GM18508 (cell line): ENCODE measurements at regions not wholly inside any gene's neighbourhood (a gene's known extent, or its start where the extent isn't known, plus 50 kb on each side); places are given as distances from the start of the nearest gene placed in this dataset.

Experiments
- ATAC-seq: cut with Tn5 transposase; IDR thresholded peaks from one replicate; pipeline ENCODE4 v1.9.1; 2021; ENCODE audit warnings: moderate number of reproducible peaks; ENCODE audit not compliant: insufficient read depth, unreplicated experiment

- ATAC-seq, result no peak
Measured at GRCh38 chr15:39369768-39370167, 211.1 kb upstream of the THBS1 start.

- ATAC-seq, result no peak
Measured at GRCh38 chr15:39376371-39376909, 204.4 kb upstream of the THBS1 start.

DNA sequence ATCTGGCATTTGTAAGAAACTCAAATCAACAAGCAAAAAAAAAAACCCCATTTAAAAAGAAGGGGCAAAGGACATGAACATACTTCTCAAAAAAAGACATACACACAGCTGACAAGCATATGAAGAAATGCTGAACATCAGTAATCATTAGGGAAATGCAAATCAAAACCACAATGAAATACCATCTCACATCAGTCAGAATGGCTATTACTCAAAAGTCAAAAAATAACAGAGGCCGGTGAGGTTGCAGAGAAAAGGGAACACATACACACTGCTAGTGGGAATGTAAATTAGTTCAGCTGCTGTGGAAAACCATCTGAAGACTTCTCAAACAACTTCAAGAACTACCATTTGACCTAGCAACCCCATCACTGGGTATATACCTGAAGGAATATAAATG, 199.4 kb upstream of the THBS1 start:
- ATAC-seq, result peak; percentile 70

GRCh38 chr15:39388118-39388517, 192.8 kb upstream of the THBS1 start:
- no peak for ATAC-seq

DNA sequence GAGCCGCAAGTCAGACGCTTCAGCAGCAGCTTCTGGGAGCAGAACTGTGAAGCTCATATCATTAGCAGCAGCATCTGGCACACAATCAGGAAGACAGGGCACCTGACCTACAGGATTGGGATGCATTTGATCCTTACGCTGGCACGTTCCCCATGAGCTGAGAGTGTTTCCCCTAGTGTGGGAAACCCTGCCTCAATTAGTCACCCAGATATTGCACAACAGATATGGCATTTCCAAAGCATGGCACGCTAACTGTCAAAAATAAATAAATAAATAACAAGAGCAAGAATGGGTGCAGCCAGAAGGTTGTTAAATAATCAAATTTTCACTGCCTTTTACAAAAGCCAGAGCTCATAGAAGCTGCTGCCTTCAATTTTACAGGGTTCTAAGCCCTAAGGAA, 189.6 kb upstream of the THBS1 start:
- no peak for ATAC-seq

GRCh38 chr15:39392469-39393047, 188.3 kb upstream of the THBS1 start:
- ATAC-seq, result no peak

GRCh38 chr15:39393575-39394335, 187.1 kb upstream of the THBS1 start:
- ATAC-seq, result no peak

GRCh38 chr15:39394496-39394895, 186.4 kb upstream of the THBS1 start:
- ATAC-seq, result no peak

DNA sequence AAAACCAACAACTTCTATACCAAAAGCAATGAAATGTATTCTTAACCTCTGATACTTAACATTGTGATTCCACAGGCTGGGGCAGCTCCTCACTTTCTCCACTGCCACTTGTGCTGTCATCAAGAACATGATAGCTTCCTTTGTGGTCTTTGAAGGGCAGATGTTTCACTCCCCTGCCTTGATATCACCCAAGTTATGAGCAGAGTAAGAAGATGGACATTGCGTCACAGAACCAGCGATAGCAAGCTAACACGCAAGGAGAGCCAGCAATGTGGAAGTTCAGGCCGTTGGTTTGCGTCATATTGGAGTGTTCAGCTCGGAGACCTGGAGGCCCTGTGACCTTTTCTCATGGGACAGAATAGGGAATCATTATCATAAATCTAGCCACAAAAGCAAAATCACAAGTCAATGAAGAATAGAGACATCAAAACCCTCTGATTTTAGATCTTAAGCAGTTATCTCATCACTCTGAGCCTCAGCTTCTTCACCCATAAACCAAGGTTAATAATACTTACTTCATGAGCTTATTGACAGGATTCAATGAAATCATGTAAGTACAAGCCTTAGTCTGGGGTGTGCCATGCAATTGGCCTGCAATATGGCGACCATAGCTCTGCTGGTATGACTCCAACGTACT, 183.8 kb upstream of the THBS1 start:
- no peak for ATAC-seq

- no peak for ATAC-seq
Measured at GRCh38 chr15:39397883-39398282, 183.0 kb upstream of the THBS1 start.

- no peak for ATAC-seq
Measured at GRCh38 chr15:39399600-39399999, 181.3 kb upstream of the THBS1 start.

DNA sequence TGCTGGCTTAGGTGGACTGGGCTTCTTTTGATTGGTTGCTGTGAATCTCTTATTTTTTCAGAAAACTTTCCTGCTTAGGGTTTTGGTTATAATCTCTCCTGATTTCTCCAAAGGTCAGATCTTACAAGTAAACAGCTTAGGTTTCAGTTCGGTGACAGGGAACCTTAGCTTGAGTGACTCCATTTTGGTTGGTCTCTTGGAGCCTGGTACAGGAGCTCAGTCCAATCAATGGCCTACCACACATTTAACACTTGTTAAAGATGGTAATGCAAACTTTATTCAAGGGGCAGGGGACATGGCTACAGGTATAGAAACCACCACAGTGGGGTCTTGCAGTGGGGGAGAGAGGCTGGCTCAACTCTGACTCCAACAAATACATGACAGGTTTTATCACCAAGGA, 180.9 kb upstream of the THBS1 start:
- no peak for ATAC-seq

DNA sequence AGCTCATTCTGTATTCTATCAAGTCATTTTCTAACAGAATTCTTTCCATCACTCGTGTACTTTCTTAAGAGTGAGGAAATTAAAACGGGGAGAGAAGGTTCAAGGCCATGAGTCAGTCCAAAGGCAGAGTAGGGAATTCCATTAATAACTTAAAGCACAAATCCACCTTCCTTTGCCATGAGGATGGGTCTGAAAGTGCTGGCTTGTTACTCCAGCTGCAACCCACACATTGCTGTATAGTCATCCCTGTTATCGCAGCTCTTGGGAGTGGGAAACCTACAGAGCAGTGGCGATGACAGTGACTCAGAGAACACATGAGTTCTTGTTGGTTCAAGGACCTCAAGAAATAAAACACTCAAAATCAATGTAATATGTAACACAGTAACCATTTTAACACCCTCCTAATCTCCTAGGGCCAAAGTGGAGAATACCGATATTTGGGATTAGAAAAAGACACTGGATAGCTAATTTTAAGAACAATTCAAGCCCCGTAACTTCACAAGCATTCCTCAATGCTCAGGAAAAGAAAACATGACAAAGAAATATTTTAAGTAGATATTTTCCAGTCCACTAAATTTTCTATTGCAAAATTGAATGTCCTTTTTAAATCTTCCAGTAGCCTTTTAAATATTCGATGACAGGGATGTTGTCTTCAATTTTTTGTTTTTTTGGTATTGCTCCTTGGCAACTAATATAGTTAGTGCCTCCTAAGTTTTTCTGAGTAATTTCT, 179.9 kb upstream of the THBS1 start:
- ATAC-seq, result no peak

- ATAC-seq, result no peak
Measured at GRCh38 chr15:39403640-39404117, 177.2 kb upstream of the THBS1 start.

DNA sequence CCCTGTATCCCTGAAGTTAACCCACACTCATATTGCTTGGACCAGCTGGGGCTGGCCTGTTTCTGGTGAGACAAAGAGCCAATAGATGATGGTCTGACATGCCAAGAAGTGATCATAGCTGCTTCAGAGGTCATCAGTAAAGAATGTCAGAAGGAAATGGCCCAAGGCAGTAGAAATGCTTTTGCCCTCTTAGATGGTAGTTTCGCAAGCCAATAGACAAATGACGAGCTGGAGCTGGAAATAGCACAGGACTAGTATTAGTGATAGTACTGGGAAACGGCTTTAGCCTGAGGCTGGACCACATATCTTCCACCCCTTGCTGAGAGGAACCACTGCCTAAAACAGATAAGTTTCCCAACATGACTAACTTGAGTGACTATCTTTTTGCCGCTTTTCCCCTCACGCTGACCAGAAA, 176.1 kb upstream of the THBS1 start:
- ATAC-seq, result no peak

DNA sequence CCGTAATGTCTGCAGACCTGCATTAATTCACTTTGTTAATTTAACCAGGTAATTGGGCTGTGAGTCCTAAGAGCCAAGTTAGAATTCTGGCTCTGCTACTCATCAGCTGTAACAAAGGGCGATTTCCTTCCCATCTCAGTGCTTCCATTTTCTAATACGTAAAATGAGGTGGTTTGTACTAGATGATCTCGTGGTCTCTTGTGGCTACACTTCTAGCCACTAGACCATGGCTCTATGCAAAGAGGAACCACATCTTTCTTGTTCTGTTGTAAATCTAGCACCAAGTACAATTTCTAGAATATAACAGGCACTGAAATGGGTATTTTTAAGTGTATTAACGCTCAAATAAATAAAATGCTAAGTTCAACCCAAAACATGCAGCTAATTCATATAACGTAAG, 174.4 kb upstream of the THBS1 start:
- no peak for ATAC-seq

- no peak for ATAC-seq
Measured at GRCh38 chr15:39407116-39407515, 173.8 kb upstream of the THBS1 start.

- ATAC-seq, result no peak
Measured at GRCh38 chr15:39409876-39410530, 170.9 kb upstream of the THBS1 start.

DNA sequence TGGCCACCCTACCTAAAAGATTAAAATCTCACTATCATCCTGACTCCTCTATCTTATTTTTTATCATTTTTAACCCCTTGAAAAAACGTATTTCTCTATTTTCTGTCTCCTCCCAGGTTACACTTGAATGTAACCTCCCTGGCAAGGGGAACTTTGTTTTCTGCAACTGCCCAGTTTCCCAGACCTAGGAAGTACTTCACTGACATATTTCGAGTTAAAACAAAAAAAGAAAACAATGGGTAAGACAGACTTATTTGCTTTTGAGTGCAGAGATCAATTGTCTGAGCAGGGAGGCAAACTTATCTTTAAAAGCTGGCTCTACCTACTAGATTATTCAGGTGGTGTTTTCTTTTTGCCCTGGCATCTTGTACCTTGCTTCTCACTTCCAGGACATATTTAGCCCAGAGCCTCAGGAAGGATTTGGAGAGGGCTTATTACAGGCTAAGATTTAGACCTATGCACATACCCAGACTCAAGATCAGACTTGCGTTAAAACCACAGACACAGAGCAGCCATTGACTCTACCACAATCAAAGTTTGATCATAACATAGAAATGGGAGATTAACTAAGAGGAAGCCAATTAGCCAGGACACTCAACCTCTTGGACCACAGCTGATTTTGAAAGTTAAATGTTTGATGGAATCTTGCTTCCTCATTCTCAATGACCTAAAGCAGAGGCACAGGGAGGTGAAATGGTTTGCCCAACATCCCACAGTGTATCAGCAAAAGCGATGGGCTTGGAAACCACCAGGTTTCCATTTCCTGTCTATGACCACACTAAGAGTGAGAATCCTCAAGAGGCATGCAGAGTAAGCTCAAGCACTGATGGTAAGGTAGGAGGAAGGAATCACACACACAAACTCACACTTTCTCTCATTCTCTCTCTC, 169.5 kb upstream of the THBS1 start:
- ATAC-seq, result peak; percentile 94
